Prostate gland (tissue), 2 donors: ENCODE measurements at regions not wholly inside any gene's neighbourhood (a gene's known extent, or its start where the extent isn't known, plus 50 kb on each side); places are given as distances from the start of the nearest gene placed in this dataset.

Source experiments
- DNase-seq: peaks from one replicate; pipeline ENCODE4 v3.0.0-alpha.2; 2019; ENCODE audit warnings: low spot score
- H3K27ac ChIP-seq, 2 donors: fragments of 200-600 bp; sonication (generic); 2 replicates each; pipeline ENCODE4 v1.5.1; 2017 to 2019
- H3K27me3 ChIP-seq: fragments of 200-600 bp; sonication (generic); replicated peaks from 2 replicates; pipeline ENCODE4 v1.5.1; 2019; ENCODE audit not compliant: insufficient read depth
- H3K36me3 ChIP-seq, 2 donors: fragments of 200-600 bp; sonication (generic); 1 replicate in 1 of 2; 2 replicates in 1 of 2; pipeline versions ENCODE4 v1.5.1 to v1.8.1; 2017 to 2019
- H3K4me1 ChIP-seq: fragments of 200-600 bp; sonication (generic); replicated peaks from 2 replicates; pipeline ENCODE4 v1.5.1; 2019
- H3K4me3 ChIP-seq, 2 donors: fragments of 200-600 bp; sonication (generic); 2 replicates each; pipeline ENCODE4 v1.5.1; 2017 to 2019
- H3K9me3 ChIP-seq: fragments of 200-600 bp; sonication (generic); 2 replicates; pipeline ENCODE4 v1.5.1; 2017
- POLR2A ChIP-seq: fragments of 450-650 bp; IDR thresholded peaks from one replicate; pipeline ENCODE4 v1.6.1; 2016; ENCODE audit warnings: antibody characterized with exemption, mild to moderate bottlenecking
- POLR2AphosphoS5 ChIP-seq: sonication (generic); formaldehyde crosslinking; IDR thresholded peaks from one replicate; pipeline ENCODE4 v1.6.1; 2017; ENCODE audit warnings: antibody characterized with exemption
- WGBS: methylation state at CpG from one replicate; pipeline ENCODE4 v1.1.5; 2018; 5-methylcytosine and 5-hydroxymethylcytosine counted together
- intact Hi-C: fragments of 100-400 bp; cut with DNase I; formaldehyde crosslinking; loops from one replicate; pipeline ENCODE4 v1.14.2; 2022
- TF ChIP-seq, protein P1 (sequence below), 4 experiments: fragments of 200-600 bp in 2 of 4; fragments of 450-650 bp in 2 of 4; sonication (generic) in 2 of 4; IDR thresholded peaks; 1 replicate in 3 of 4; 2 replicates in 1 of 4; pipeline ENCODE4 v1.5.1; 2016 to 2019; ENCODE audit warnings: antibody characterized with exemption in 4 of 4, mild to moderate bottlenecking in 2 of 4, moderate library complexity in 2 of 4

- H3K9me3 ChIP-seq, result no peaks in the 10 kb centered on the region
- DNase-seq, result no peak
- no peak overlapping the region for H3K27ac ChIP-seq
- TF ChIP-seq POLR2A, result no peak
- TF ChIP-seq POLR2AphosphoS5, result no peak
- TF ChIP-seq, protein P1, sequence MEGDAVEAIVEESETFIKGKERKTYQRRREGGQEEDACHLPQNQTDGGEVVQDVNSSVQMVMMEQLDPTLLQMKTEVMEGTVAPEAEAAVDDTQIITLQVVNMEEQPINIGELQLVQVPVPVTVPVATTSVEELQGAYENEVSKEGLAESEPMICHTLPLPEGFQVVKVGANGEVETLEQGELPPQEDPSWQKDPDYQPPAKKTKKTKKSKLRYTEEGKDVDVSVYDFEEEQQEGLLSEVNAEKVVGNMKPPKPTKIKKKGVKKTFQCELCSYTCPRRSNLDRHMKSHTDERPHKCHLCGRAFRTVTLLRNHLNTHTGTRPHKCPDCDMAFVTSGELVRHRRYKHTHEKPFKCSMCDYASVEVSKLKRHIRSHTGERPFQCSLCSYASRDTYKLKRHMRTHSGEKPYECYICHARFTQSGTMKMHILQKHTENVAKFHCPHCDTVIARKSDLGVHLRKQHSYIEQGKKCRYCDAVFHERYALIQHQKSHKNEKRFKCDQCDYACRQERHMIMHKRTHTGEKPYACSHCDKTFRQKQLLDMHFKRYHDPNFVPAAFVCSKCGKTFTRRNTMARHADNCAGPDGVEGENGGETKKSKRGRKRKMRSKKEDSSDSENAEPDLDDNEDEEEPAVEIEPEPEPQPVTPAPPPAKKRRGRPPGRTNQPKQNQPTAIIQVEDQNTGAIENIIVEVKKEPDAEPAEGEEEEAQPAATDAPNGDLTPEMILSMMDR (IDR thresholded peaks at IDR 0.05), result no peak
- peaks cover 2% of the 10 kb centered on the region for H3K4me1 ChIP-seq
- H3K27me3 ChIP-seq, result no peaks in the 10 kb centered on the region
- H3K4me3 ChIP-seq, result no peak overlapping the region
- WGBS, result 88% methylated on average over 2 of the region's 2 CpGs
- no peaks in the 10 kb centered on the region for H3K36me3 ChIP-seq
- intact Hi-C loops, result no loop called here
Observed at GRCh38 chr10:33506391-33506790, 171.9 kb upstream of the NRP1 start.

DNA sequence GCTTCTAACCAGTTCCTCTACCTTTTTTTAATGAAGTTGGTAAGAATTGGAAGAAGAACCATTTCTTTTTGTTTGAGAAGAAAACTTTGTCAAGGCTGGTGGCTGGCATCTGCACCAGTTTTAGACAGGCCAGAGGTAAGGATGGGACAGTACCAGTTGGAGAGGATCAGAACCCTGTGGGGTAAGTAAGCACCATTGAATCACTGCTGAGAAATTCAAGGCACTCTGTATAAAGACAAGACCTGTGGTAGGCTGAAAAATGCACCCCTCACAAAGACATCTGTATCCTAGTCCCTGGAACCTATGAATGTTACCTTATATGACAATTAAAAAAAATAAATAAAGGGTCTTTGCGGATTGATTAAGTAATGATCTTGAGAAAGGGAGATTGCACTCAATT, 166.7 kb upstream of the NRP1 start:
- no peak for DNase-seq
- intact Hi-C loops, result no loop called here
- 96% methylated on average over 1 of the region's 1 CpG for WGBS

DNA sequence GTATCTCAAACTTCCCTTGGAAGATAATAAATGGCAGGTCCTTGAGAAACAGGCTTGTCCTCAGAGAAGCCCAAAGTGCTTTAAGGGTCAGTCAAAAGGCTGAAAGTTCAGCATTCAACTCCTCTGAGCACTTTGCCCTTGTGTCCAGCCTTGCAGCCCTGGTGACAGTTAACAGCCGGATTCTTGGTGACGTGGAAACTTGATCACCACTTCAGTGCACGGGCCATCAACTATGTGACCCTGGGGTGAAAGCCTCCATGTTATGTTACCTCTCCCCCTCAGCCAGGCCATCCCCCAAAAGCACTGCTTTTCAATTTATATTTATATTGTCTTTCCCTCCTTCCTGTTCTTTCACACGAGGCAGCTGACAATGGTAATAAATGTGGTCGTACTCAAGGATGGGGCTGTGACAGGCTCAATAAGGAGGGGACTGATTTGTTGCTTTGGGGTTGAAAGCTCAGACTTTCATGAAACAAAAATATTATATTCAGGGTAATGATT, 164.0 kb upstream of the NRP1 start:
- H3K4me3 ChIP-seq, result no peak overlapping the region
- DNase-seq, result no peak
- TF ChIP-seq POLR2A (no peak), POLR2AphosphoS5 (no peak)
- TF ChIP-seq, protein P1 (IDR thresholded peaks at IDR 0.05), result no peak
- no peaks in the 10 kb centered on the region for H3K36me3 ChIP-seq
- no peaks in the 10 kb centered on the region for H3K27me3 ChIP-seq
- no peaks in the 10 kb centered on the region for H3K9me3 ChIP-seq
- 67% methylated on average over 5 of the region's 5 CpGs for WGBS
- intact Hi-C loops, result loop anchor here (10.0 kb wide), 1 partner anchor 164 kb away; the partner anchor contains the start of gene NRP1
- no peak overlapping the region for H3K27ac ChIP-seq
- no peaks in the 10 kb centered on the region for H3K4me1 ChIP-seq

More for the DNA sequence above, 166.7 kb upstream of the NRP1 start:
- Histone ChIP-seq H3K9me3 (no peaks in the 10 kb centered on the region), H3K36me3 (no peaks in the 10 kb centered on the region), H3K4me1 (no peaks in the 10 kb centered on the region), H3K4me3 (no peak overlapping the region), H3K27me3 (no peaks in the 10 kb centered on the region), H3K27ac (no peak overlapping the region)
- TF ChIP-seq, protein P1 (IDR thresholded peaks at IDR 0.05), result no peak
- TF ChIP-seq POLR2AphosphoS5 (no peak), POLR2A (no peak)

DNA sequence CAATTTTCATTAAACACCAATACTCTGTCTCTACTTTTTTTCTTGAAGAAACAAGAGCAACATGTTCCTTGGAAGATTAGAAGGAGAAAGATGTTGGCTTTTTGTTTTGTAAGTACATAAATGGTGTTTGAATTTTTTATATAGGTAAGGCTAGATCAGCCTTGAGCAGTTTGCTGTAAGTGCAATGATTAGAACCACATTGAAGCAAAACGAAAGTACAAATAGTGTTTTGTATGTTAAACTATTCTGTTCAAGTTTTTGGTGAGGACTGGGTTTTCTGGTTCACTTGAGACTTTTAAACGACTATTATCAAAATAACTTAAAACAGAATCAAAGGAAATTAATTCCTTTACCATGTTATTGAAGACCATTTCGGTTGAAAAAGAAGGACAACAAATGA, 162.9 kb upstream of the NRP1 start:
- Histone ChIP-seq H3K27ac (no peak overlapping the region), H3K4me1 (no peaks in the 10 kb centered on the region), H3K9me3 (no peaks in the 10 kb centered on the region), H3K4me3 (no peak overlapping the region), H3K27me3 (no peaks in the 10 kb centered on the region), H3K36me3 (no peaks in the 10 kb centered on the region)
- no peak for DNase-seq
- intact Hi-C loops, result loop anchor here (10.0 kb wide), 1 partner anchor 163 kb away; the partner anchor contains the start of gene NRP1
- TF ChIP-seq, protein P1 (IDR thresholded peaks at IDR 0.05), result no peak
- no peak for TF ChIP-seq POLR2A
- TF ChIP-seq POLR2AphosphoS5, result no peak
- 80% methylated on average over 3 of the region's 3 CpGs for WGBS

- WGBS, result 94% methylated on average over 4 of the region's 4 CpGs
- intact Hi-C loops, result loop anchor here (10.0 kb wide), 1 partner anchor 161 kb away; the partner anchor contains the start of gene NRP1
- Histone ChIP-seq H3K27me3 (no peaks in the 10 kb centered on the region), H3K9me3 (no peaks in the 10 kb centered on the region), H3K4me1 (no peaks in the 10 kb centered on the region), H3K36me3 (no peaks in the 10 kb centered on the region), H3K27ac (no peak overlapping the region), H3K4me3 (no peak overlapping the region)
- no peak for DNase-seq
- TF ChIP-seq POLR2AphosphoS5 (no peak), POLR2A (no peak)
- TF ChIP-seq, protein P1 (IDR thresholded peaks at IDR 0.05), result no peak
Observed at GRCh38 chr10:33496096-33496495, 161.6 kb upstream of the NRP1 start.
